ENCODE measurements at regions not wholly inside any gene's neighbourhood (a gene's known extent, or its start where the extent isn't known, plus 50 kb on each side); places are given as distances from the start of the nearest gene placed in this dataset.

- TF ChIP-seq TEAD4 (IDR thresholded peaks at IDR 0.05) (no peak), CEBPB (IDR thresholded peaks at IDR 0.05) (no peak), RAD21 (IDR thresholded peaks at IDR 0.05; ENCODE audit: low read depth) (no peak), REST (IDR thresholded peaks at IDR 0.05; ENCODE audit: low read depth) (no peak), ZBTB7A (IDR thresholded peaks at IDR 0.05; ENCODE audit: low read depth) (no peak), CREB1 (IDR thresholded peaks at IDR 0.05; ENCODE audit: low read depth) (no peak), FOXM1 (IDR thresholded peaks at IDR 0.05; ENCODE audit: borderline replicate concordance, low read depth) (no peak), EP300 (IDR thresholded peaks at IDR 0.05; ENCODE audit: borderline replicate concordance) (no peak), TCF12 (IDR thresholded peaks at IDR 0.05; ENCODE audit: low read depth) (no peak), EGR1 (IDR thresholded peaks at IDR 0.05) (no peak), NFIC (IDR thresholded peaks at IDR 0.05) (no peak)
- TF ChIP-seq, protein P1, sequence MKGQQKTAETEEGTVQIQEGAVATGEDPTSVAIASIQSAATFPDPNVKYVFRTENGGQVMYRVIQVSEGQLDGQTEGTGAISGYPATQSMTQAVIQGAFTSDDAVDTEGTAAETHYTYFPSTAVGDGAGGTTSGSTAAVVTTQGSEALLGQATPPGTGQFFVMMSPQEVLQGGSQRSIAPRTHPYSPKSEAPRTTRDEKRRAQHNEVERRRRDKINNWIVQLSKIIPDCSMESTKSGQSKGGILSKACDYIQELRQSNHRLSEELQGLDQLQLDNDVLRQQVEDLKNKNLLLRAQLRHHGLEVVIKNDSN (IDR thresholded peaks at IDR 0.05): no peak
- TF ChIP-seq, protein P2, sequence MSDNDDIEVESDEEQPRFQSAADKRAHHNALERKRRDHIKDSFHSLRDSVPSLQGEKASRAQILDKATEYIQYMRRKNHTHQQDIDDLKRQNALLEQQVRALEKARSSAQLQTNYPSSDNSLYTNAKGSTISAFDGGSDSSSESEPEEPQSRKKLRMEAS (IDR thresholded peaks at IDR 0.05): no peak
Measured at GRCh38 chr1:234708700-234709395, 98.9 kb upstream of the IRF2BP2 start.

DNA sequence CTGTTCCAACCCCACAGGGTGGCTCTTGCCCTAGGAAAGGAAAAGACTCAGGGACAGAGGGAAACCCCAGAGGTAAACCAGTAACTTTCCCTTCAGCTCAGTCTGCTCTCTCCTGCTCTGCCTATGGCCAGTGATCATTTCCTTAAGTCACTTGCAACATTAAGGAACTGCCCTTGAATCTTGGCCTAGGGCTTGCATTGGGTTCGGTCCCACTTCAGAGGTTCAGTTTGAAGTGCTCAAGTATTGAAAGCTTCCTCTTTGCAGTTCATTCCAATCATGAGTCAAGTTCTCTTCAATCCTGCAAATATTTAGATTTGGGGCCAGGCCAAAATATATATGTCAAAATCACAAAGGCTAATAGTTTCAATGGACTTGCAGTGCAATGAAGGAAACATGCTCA is 97.7 kb upstream of the IRF2BP2 start:
- TF ChIP-seq TAF1 (IDR thresholded peaks at IDR 0.05; ENCODE audit: low read depth) (no peak), RAD21 (IDR thresholded peaks at IDR 0.05; ENCODE audit: low read depth) (no peak), CEBPB (IDR thresholded peaks at IDR 0.05) (no peak), TEAD4 (IDR thresholded peaks at IDR 0.05) (no peak), REST (IDR thresholded peaks at IDR 0.05; ENCODE audit: low read depth) (no peak), TCF12 (IDR thresholded peaks at IDR 0.05; ENCODE audit: low read depth) (no peak), NFIC (IDR thresholded peaks at IDR 0.05) (no peak), YY1 (IDR thresholded peaks at IDR 0.05; ENCODE audit: low read depth) (no peak), CREB1 (IDR thresholded peaks at IDR 0.05; ENCODE audit: low read depth) (no peak), EGR1 (IDR thresholded peaks at IDR 0.05) (no peak), ZBTB7A (IDR thresholded peaks at IDR 0.05; ENCODE audit: low read depth) (no peak), FOXM1 (IDR thresholded peaks at IDR 0.05; ENCODE audit: borderline replicate concordance, low read depth) (no peak), EP300 (IDR thresholded peaks at IDR 0.05; ENCODE audit: borderline replicate concordance) (no peak)
- TF ChIP-seq, protein P2 (IDR thresholded peaks at IDR 0.05): no peak
- TF ChIP-seq, protein P1 (IDR thresholded peaks at IDR 0.05): no peak

DNA sequence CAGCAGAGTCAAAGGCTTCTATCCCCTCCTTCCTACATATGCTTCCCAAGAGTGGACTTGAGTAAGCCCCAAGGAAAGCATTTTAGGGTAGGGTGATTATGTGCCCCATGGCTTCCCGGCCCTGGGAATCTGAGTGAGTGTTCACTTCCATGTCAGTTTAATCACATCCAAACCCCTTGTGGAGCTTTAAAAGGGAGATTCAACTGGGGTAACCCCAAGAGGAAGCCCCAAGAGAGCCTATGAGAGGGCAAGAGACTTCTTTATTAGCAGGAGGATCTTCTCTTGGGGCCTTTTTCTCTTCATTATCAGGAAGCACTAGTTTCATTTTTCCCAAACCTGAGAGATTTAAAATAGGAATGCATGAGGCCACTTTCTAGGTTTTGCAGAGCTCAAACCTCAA is 97.0 kb upstream of the IRF2BP2 start:
- no peak for TF ChIP-seq REST (IDR thresholded peaks at IDR 0.05; ENCODE audit: low read depth)
- TF ChIP-seq FOXM1 (IDR thresholded peaks at IDR 0.05; ENCODE audit: borderline replicate concordance, low read depth): no peak
- TF ChIP-seq TEAD4 (IDR thresholded peaks at IDR 0.05): no peak
- no peak for TF ChIP-seq EP300 (IDR thresholded peaks at IDR 0.05; ENCODE audit: borderline replicate concordance)

GRCh38 chr1:234706199-234706598 is 96.2 kb upstream of the IRF2BP2 start:
- TF ChIP-seq EP300 (IDR thresholded peaks at IDR 0.05; ENCODE audit: borderline replicate concordance): no peak
- TF ChIP-seq YY1 (IDR thresholded peaks at IDR 0.05; ENCODE audit: low read depth): no peak
- no peak for TF ChIP-seq CREB1 (IDR thresholded peaks at IDR 0.05; ENCODE audit: low read depth)
- TF ChIP-seq CEBPB (IDR thresholded peaks at IDR 0.05): no peak
- TF ChIP-seq FOXM1 (IDR thresholded peaks at IDR 0.05; ENCODE audit: borderline replicate concordance, low read depth): no peak
- no peak for TF ChIP-seq TEAD4 (IDR thresholded peaks at IDR 0.05)
- TF ChIP-seq NFIC (IDR thresholded peaks at IDR 0.05): no peak
- no peak for TF ChIP-seq ZBTB7A (IDR thresholded peaks at IDR 0.05; ENCODE audit: low read depth)
- TF ChIP-seq REST (IDR thresholded peaks at IDR 0.05; ENCODE audit: low read depth): no peak
- no peak for TF ChIP-seq TAF1 (IDR thresholded peaks at IDR 0.05; ENCODE audit: low read depth)
- TF ChIP-seq, protein P2 (IDR thresholded peaks at IDR 0.05): no peak
- TF ChIP-seq, protein P1 (IDR thresholded peaks at IDR 0.05): no peak
- no peak for TF ChIP-seq EGR1 (IDR thresholded peaks at IDR 0.05)
- TF ChIP-seq TCF12 (IDR thresholded peaks at IDR 0.05; ENCODE audit: low read depth): no peak
- no peak for TF ChIP-seq RAD21 (IDR thresholded peaks at IDR 0.05; ENCODE audit: low read depth)
